ENCODE measurements at regions not wholly inside any gene's neighbourhood (a gene's known extent, or its start where the extent isn't known, plus 50 kb on each side); places are given as distances from the start of the nearest gene placed in this dataset.

- TF ChIP-seq ZNF318 (IDR thresholded peaks at IDR 0.05; ENCODE audit: borderline replicate concordance in 1 of 2, low read depth in 1 of 2) (no peak; a peak in 1 of 4 replicates), ZFP36 (IDR thresholded peaks at IDR 0.05; ENCODE audit: low read depth, low read length, partially characterized antibody) (no peak), ZBTB2 (IDR thresholded peaks at IDR 0.05) (peak; percentile 43; the same call in 1 of the 2 replicates), ZBTB43 (CRISPR knock-in tag; IDR thresholded peaks at IDR 0.05) (no peak), ZNF384 (IDR thresholded peaks at IDR 0.05; ENCODE audit: low read depth, low read length) (no peak; the same call in 1 of the 2 replicates), MNT (conservative IDR thresholded peaks at IDR 0.05) (0 out of 4 replicates have a peak, but pooled peaks have one; percentile 21 to 36), ILF3 (IDR thresholded peaks at IDR 0.05; ENCODE audit: borderline replicate concordance) (no peak), CBFA2T3 (IDR thresholded peaks at IDR 0.05) (peak; percentile 90), CSDE1 (IDR thresholded peaks at IDR 0.05) (no peak), ZNF551 (CRISPR knock-in tag; IDR thresholded peaks at IDR 0.05) (no peak), E2F4 (CRISPR knock-in tag; IDR thresholded peaks at IDR 0.05; ENCODE audit: low read depth) (no peak), ZNF780A (CRISPR knock-in tag; IDR thresholded peaks at IDR 0.05) (no peak), HMGN3 (IDR thresholded peaks at IDR 0.05; ENCODE audit: borderline replicate concordance, extremely low read depth, insufficient read length, low read depth, low read length) (no peak)
Observed at GRCh38 chr5:42982107-42982622, 58.0 kb downstream of the ANXA2R start (continued).

Data from K562 (cell line).